CD8-positive, alpha-beta memory T cell (primary cell): ENCODE measurements at regions not wholly inside any gene's neighbourhood (a gene's known extent, or its start where the extent isn't known, plus 50 kb on each side); places are given as distances from the start of the nearest gene placed in this dataset.
A peak's percentile ranks its signal among the peaks of the same experiment; 100 is the strongest.

ENCODE experiments used
- CTCF ChIA-PET: fragments of 350-600 bp; sonication (Branson Sonifier 250); formaldehyde crosslinking; loops from one replicate; lab custom pipeline; 2021; ENCODE audit warnings: antibody characterized with exemption; lab: Charles Lee
- POLR2A ChIA-PET: fragments of 350-600 bp; sonication (Branson Sonifier 250); formaldehyde crosslinking; loops from one replicate; lab custom pipeline; 2021; ENCODE audit warnings: antibody characterized with exemption; lab: Charles Lee
- DNase-seq, 5 donors: peaks; one replicate each; pipeline versions ENCODE4 v3.0.0 to v3.0.0-alpha.2; 2020 to 2022; ENCODE audit warnings: mixed read lengths in 1 of 5
- H3K27ac ChIP-seq: one replicate; pipeline ENCODE4 v1.7.0; 2013; ENCODE audit warnings: low read depth, mild to moderate bottlenecking, low read length, moderate library complexity
- H3K27me3 ChIP-seq: 2 replicates; pipeline ENCODE4 v1.7.0; 2013; ENCODE audit warnings: low read length, mild to moderate bottlenecking; ENCODE audit not compliant: insufficient read depth, poor library complexity, severe bottlenecking
- H3K36me3 ChIP-seq: 2 replicates; pipeline ENCODE4 v1.7.0; 2013; ENCODE audit warnings: mild to moderate bottlenecking, low read length, moderate library complexity; ENCODE audit not compliant: insufficient read depth
- H3K4me1 ChIP-seq: 2 replicates; pipeline ENCODE4 v1.7.0; 2013; ENCODE audit warnings: mild to moderate bottlenecking, low read length, moderate library complexity; ENCODE audit not compliant: insufficient read depth
- H3K4me3 ChIP-seq: 2 replicates; pipeline ENCODE4 v1.7.0; 2013; ENCODE audit warnings: mild to moderate bottlenecking, low read length
- H3K9me3 ChIP-seq: 2 replicates; pipeline ENCODE4 v1.7.0; 2013; ENCODE audit warnings: mild to moderate bottlenecking, low read length
- H3K27ac Mint-ChIP-seq, 8 donors: one replicate each; pipeline ENCODE4 v1.8.0; 2020 to 2021; ENCODE audit warnings: mixed read lengths in 8 of 8, mild to moderate bottlenecking in 6 of 8, inconsistent platforms in 3 of 8, moderate library complexity in 3 of 8
- H3K27me3 Mint-ChIP-seq, 2 donors: one replicate each; pipeline ENCODE4 v1.8.0; 2020 to 2021; ENCODE audit warnings: mixed read lengths in 2 of 2, mild to moderate bottlenecking in 1 of 2, moderate library complexity in 1 of 2
- H3K36me3 Mint-ChIP-seq, 3 donors: one replicate each; pipeline ENCODE4 v1.8.0; 2020 to 2021; ENCODE audit warnings: mixed read lengths in 3 of 3, inconsistent platforms in 1 of 3, mild to moderate bottlenecking in 1 of 3
- H3K4me1 Mint-ChIP-seq, 3 donors: one replicate each; pipeline ENCODE4 v1.8.0; 2020 to 2021; ENCODE audit warnings: mixed read lengths in 3 of 3, inconsistent platforms in 1 of 3, mild to moderate bottlenecking in 1 of 3
- H3K4me3 Mint-ChIP-seq, 7 donors: one replicate each; pipeline ENCODE4 v1.8.0; 2020 to 2021; ENCODE audit warnings: mixed read lengths in 7 of 7, mild to moderate bottlenecking in 6 of 7, moderate library complexity in 4 of 7, inconsistent platforms in 2 of 7
- H3K9me3 Mint-ChIP-seq, 5 donors: one replicate each; pipeline ENCODE4 v1.8.0; 2020 to 2022; ENCODE audit warnings: mixed read lengths in 5 of 5, mild to moderate bottlenecking in 3 of 5, moderate library complexity in 2 of 5, inconsistent platforms in 1 of 5

GRCh38 chr3:22122567-22122966, 371.6 kb upstream of the ZNF385D start:
- no peak overlapping the region for H3K4me3 Mint-ChIP-seq
- Histone ChIP-seq H3K36me3 (no peaks in the 10 kb centered on the region), H3K27ac (no peak overlapping the region), H3K4me1 (no peaks in the 10 kb centered on the region), H3K9me3 (no peaks in the 10 kb centered on the region), H3K27me3 (no peaks in the 10 kb centered on the region), H3K4me3 (no peak overlapping the region)
- no peaks in the 10 kb centered on the region for H3K36me3 Mint-ChIP-seq
- ChIA-PET CTCF (no interaction called here), POLR2A (no interaction called here)
- peaks cover 0 to 7% (median 4%) of the 10 kb centered on the region in 5 donors for H3K9me3 Mint-ChIP-seq
- H3K27me3 Mint-ChIP-seq, result no peaks in the 10 kb centered on the region
- DNase-seq, result no peak
- H3K4me1 Mint-ChIP-seq, result no peaks in the 10 kb centered on the region
- no peak overlapping the region for H3K27ac Mint-ChIP-seq

- Mint-ChIP-seq H3K27me3 (peaks cover 0 to 3% of the 10 kb centered on the region in 2 donors), H3K9me3 (peaks cover 0 to 23% (median 14%) of the 10 kb centered on the region in 5 donors), H3K4me3 (no peak overlapping the region), H3K4me1 (no peaks in the 10 kb centered on the region), H3K36me3 (no peaks in the 10 kb centered on the region), H3K27ac (no peak overlapping the region)
- CTCF ChIA-PET, result no interaction called here
- no peak overlapping the region for H3K27ac ChIP-seq
- H3K9me3 ChIP-seq, result no peaks in the 10 kb centered on the region
- no peaks in the 10 kb centered on the region for H3K36me3 ChIP-seq
- no peaks in the 10 kb centered on the region for H3K4me1 ChIP-seq
- H3K27me3 ChIP-seq, result no peaks in the 10 kb centered on the region
- POLR2A ChIA-PET, result no interaction called here
- no peak for DNase-seq
- H3K4me3 ChIP-seq, result no peak overlapping the region
Observed at GRCh38 chr3:22129101-22129500, 378.1 kb upstream of the ZNF385D start.

- no peak overlapping the region for H3K27ac ChIP-seq
- no peaks in the 10 kb centered on the region for H3K4me1 ChIP-seq
- H3K4me1 Mint-ChIP-seq, result no peaks in the 10 kb centered on the region
- no peak overlapping the region for H3K4me3 ChIP-seq
- no peaks in the 10 kb centered on the region for H3K9me3 ChIP-seq
- H3K36me3 Mint-ChIP-seq, result no peaks in the 10 kb centered on the region
- peaks cover 3 to 13% (median 5%) of the 10 kb centered on the region in 5 donors for H3K9me3 Mint-ChIP-seq
- H3K27me3 ChIP-seq, result no peaks in the 10 kb centered on the region
- H3K27me3 Mint-ChIP-seq, result no peaks in the 10 kb centered on the region
- no peak for DNase-seq
- H3K27ac Mint-ChIP-seq, result no peak overlapping the region
- H3K36me3 ChIP-seq, result no peaks in the 10 kb centered on the region
- POLR2A ChIA-PET, result no interaction called here
- no peak overlapping the region for H3K4me3 Mint-ChIP-seq
- CTCF ChIA-PET, result no interaction called here
Observed at GRCh38 chr3:22141769-22142168, 390.8 kb upstream of the ZNF385D start.

GRCh38 chr3:22147161-22147560, 396.2 kb upstream of the ZNF385D start:
- H3K9me3 Mint-ChIP-seq, result peaks cover 0 to 6% (median 2%) of the 10 kb centered on the region in 5 donors
- Histone ChIP-seq H3K27ac (no peak overlapping the region), H3K9me3 (no peaks in the 10 kb centered on the region), H3K4me3 (no peak overlapping the region), H3K36me3 (no peaks in the 10 kb centered on the region), H3K27me3 (no peaks in the 10 kb centered on the region), H3K4me1 (no peaks in the 10 kb centered on the region)
- CTCF ChIA-PET, result no interaction called here
- no peak for DNase-seq
- H3K4me3 Mint-ChIP-seq, result no peak overlapping the region
- no peaks in the 10 kb centered on the region for H3K4me1 Mint-ChIP-seq
- H3K27ac Mint-ChIP-seq, result no peak overlapping the region
- H3K27me3 Mint-ChIP-seq, result no peaks in the 10 kb centered on the region
- no peaks in the 10 kb centered on the region for H3K36me3 Mint-ChIP-seq
- POLR2A ChIA-PET, result no interaction called here

GRCh38 chr3:22156868-22157267, 405.9 kb upstream of the ZNF385D start:
- peaks cover 0 to 30% (median 5%) of the 10 kb centered on the region in 5 donors for H3K9me3 Mint-ChIP-seq
- no peaks in the 10 kb centered on the region for H3K36me3 Mint-ChIP-seq
- H3K4me3 ChIP-seq, result no peak overlapping the region
- no peaks in the 10 kb centered on the region for H3K27me3 Mint-ChIP-seq
- POLR2A ChIA-PET, result no interaction called here
- no peak for DNase-seq
- no peaks in the 10 kb centered on the region for H3K27me3 ChIP-seq
- no peaks in the 10 kb centered on the region for H3K9me3 ChIP-seq
- H3K4me1 ChIP-seq, result no peaks in the 10 kb centered on the region
- no peak overlapping the region for H3K4me3 Mint-ChIP-seq
- CTCF ChIA-PET, result no interaction called here
- H3K27ac Mint-ChIP-seq, result no peak overlapping the region
- H3K27ac ChIP-seq, result no peak overlapping the region
- no peaks in the 10 kb centered on the region for H3K36me3 ChIP-seq
- H3K4me1 Mint-ChIP-seq, result no peaks in the 10 kb centered on the region

- CTCF ChIA-PET, result no interaction called here
- Mint-ChIP-seq H3K4me1 (no peaks in the 10 kb centered on the region), H3K4me3 (no peak overlapping the region), H3K27me3 (no peaks in the 10 kb centered on the region), H3K9me3 (peaks cover 0 to 30% (median 5%) of the 10 kb centered on the region in 5 donors), H3K27ac (no peak overlapping the region), H3K36me3 (no peaks in the 10 kb centered on the region)
- Histone ChIP-seq H3K4me3 (no peak overlapping the region), H3K36me3 (no peaks in the 10 kb centered on the region), H3K4me1 (no peaks in the 10 kb centered on the region), H3K9me3 (no peaks in the 10 kb centered on the region), H3K27me3 (no peaks in the 10 kb centered on the region), H3K27ac (no peak overlapping the region)
- POLR2A ChIA-PET, result no interaction called here
- no peak for DNase-seq
Observed at GRCh38 chr3:22157848-22158247, 406.8 kb upstream of the ZNF385D start.

GRCh38 chr3:22159004-22159695, 408.1 kb upstream of the ZNF385D start:
- Histone ChIP-seq H3K27me3 (no peaks in the 10 kb centered on the region), H3K4me3 (no peak overlapping the region), H3K9me3 (no peaks in the 10 kb centered on the region), H3K4me1 (no peaks in the 10 kb centered on the region), H3K27ac (no peak overlapping the region), H3K36me3 (no peaks in the 10 kb centered on the region)
- no peak overlapping the region for H3K4me3 Mint-ChIP-seq
- ChIA-PET CTCF (no interaction called here), POLR2A (no interaction called here)
- H3K27ac Mint-ChIP-seq, result peak overlapping the region in 1 of 8 donors; percentile 23
- no peaks in the 10 kb centered on the region for H3K27me3 Mint-ChIP-seq
- H3K4me1 Mint-ChIP-seq, result no peaks in the 10 kb centered on the region
- DNase-seq, result no peak
- H3K9me3 Mint-ChIP-seq, result peaks cover 0 to 30% (median 5%) of the 10 kb centered on the region in 5 donors
- H3K36me3 Mint-ChIP-seq, result no peaks in the 10 kb centered on the region

- no peaks in the 10 kb centered on the region for H3K27me3 ChIP-seq
- no peak for DNase-seq
- no peaks in the 10 kb centered on the region for H3K4me1 Mint-ChIP-seq
- ChIA-PET CTCF (no interaction called here), POLR2A (no interaction called here)
- peaks cover 3 to 25% (median 8%) of the 10 kb centered on the region in 5 donors for H3K9me3 Mint-ChIP-seq
- no peaks in the 10 kb centered on the region for H3K9me3 ChIP-seq
- no peaks in the 10 kb centered on the region for H3K36me3 ChIP-seq
- no peak overlapping the region for H3K4me3 Mint-ChIP-seq
- H3K4me3 ChIP-seq, result no peak overlapping the region
- H3K4me1 ChIP-seq, result no peaks in the 10 kb centered on the region
- H3K27ac ChIP-seq, result no peak overlapping the region
- H3K27ac Mint-ChIP-seq, result no peak overlapping the region
- no peaks in the 10 kb centered on the region for H3K36me3 Mint-ChIP-seq
- H3K27me3 Mint-ChIP-seq, result no peaks in the 10 kb centered on the region
Observed at GRCh38 chr3:22161315-22161714, 410.3 kb upstream of the ZNF385D start.
